GM12878 (cell line): ENCODE measurements at regions not wholly inside any gene's neighbourhood (a gene's known extent, or its start where the extent isn't known, plus 50 kb on each side); places are given as distances from the start of the nearest gene placed in this dataset.

Experiments used
- ATAC-seq: fragments of 200-7000 bp; cut with Tn5 transposase; 3 replicates; pipeline ENCODE4 v1.9.1; 2020; ENCODE audit warnings: mild to moderate bottlenecking, moderate library complexity
- BruUV-seq: library from RNA; stranded (reverse); fragments of 400-500 nt; replicated peaks from 2 replicates; lab custom pipeline; 2021; lab: Mats Ljungman, UMichigan
- CTCF ChIA-PET: fragments of 300-600 bp; sonication (Branson Sonifier 250); formaldehyde crosslinking; extraction: SDS; loops from one replicate; lab custom pipeline; 2021; ENCODE audit warnings: inconsistent platforms; lab: Yijun Ruan, JAX
- POLR2A ChIA-PET: fragments of 350-600 bp; formaldehyde crosslinking; extraction: SDS; loops from one replicate; lab custom pipeline; 2021; ENCODE audit warnings: inconsistent platforms; lab: Charles Lee
- RAD21 ChIA-PET: fragments of 300-600 bp; sonication (Branson Sonifier 250); formaldehyde crosslinking; loops from one replicate; lab custom pipeline; 2023; ENCODE audit warnings: antibody characterized with exemption; ENCODE audit not compliant: unreplicated experiment; lab: Charles Lee
- SMC1A ChIA-PET: fragments of 300-600 bp; sonication (Branson Sonifier 250); formaldehyde crosslinking; loops from one replicate; lab custom pipeline; 2023; ENCODE audit not compliant: unreplicated experiment, uncharacterized antibody; lab: Charles Lee
- DNase-seq: peaks from one replicate; pipeline ENCODE4 v3.0.0-alpha.2; 2011; ENCODE audit warnings: low read depth, low spot score
- FAIRE-seq: peaks from 3 replicates; lab custom pipeline; 2011; peaks lifted over from hg19 to GRCh38; lab: Jason Lieb, UNC
- H2AFZ ChIP-seq: 2 replicates; pipeline ENCODE4 v1.6.0; 2011; ENCODE audit warnings: low read depth, low read length, control low read depth; ENCODE audit not compliant: control insufficient read depth
- H3K27ac ChIP-seq: 2 replicates; pipeline ENCODE4 v1.5.1; 2011; ENCODE audit warnings: control low read depth; ENCODE audit not compliant: control insufficient read depth, insufficient read depth
- H3K27me3 ChIP-seq, 2 experiments: replicated peaks in 1 of 2; 2 replicates each; pipeline versions ENCODE4 v1.6.0 to v1.6.1; 2011; ENCODE audit warnings: low read length in 1 of 2; ENCODE audit not compliant: control insufficient read depth in 2 of 2, insufficient read depth in 2 of 2
- H3K36me3 ChIP-seq, 2 experiments: 2 replicates each; pipeline ENCODE4 v1.5.1; 2011; ENCODE audit warnings: low read length in 1 of 2; ENCODE audit not compliant: control insufficient read depth in 2 of 2, insufficient read depth in 2 of 2
- H3K4me1 ChIP-seq: 2 replicates; pipeline ENCODE4 v1.6.1; 2011; ENCODE audit warnings: mild to moderate bottlenecking, low read length, moderate library complexity, mixed read lengths; ENCODE audit not compliant: control insufficient read depth, insufficient read depth
- H3K4me2 ChIP-seq: 2 replicates; pipeline ENCODE4 v1.6.0; 2011; ENCODE audit warnings: control low read depth; ENCODE audit not compliant: control insufficient read depth, insufficient read depth
- H3K4me3 ChIP-seq: fragments of 200-600 bp; sonication (generic); 2 replicates; pipeline ENCODE4 v1.5.1; 2016
- H3K79me2 ChIP-seq: 2 replicates; pipeline ENCODE4 v1.6.0; 2011; ENCODE audit warnings: low read length; ENCODE audit not compliant: control insufficient read depth, insufficient read depth
- H3K9ac ChIP-seq: 2 replicates; pipeline ENCODE4 v1.8.0; 2011; ENCODE audit warnings: low read length, control low read depth, mixed read lengths; ENCODE audit not compliant: control insufficient read depth, insufficient read depth
- H3K9me3 ChIP-seq: replicated peaks from 3 replicates; pipeline ENCODE4 v1.5.1; 2011; ENCODE audit warnings: mild to moderate bottlenecking, low read length; ENCODE audit not compliant: control insufficient read depth, insufficient read depth
- H4K20me1 ChIP-seq: 2 replicates; pipeline ENCODE4 v1.6.0; 2011; ENCODE audit not compliant: control insufficient read depth, insufficient read depth
- ATF2 ChIP-seq: IDR thresholded peaks from 2 replicates; pipeline ENCODE4 v1.6.1; 2012; ENCODE audit warnings: low read length, inconsistent platforms
- CBX5 ChIP-seq: sonication (generic); IDR thresholded peaks from 2 replicates; pipeline ENCODE4 v1.6.1; 2016; ENCODE audit warnings: low read depth, moderate library complexity, mild to moderate bottlenecking, inconsistent platforms
- CREB1 ChIP-seq: IDR thresholded peaks from 2 replicates; pipeline ENCODE4 v1.6.1; 2012; ENCODE audit warnings: low read depth, mild to moderate bottlenecking, inconsistent platforms
- ELK1 ChIP-seq: IDR thresholded peaks from 2 replicates; pipeline ENCODE4 v1.6.1; 2012; ENCODE audit warnings: low read depth, low read length, improper control_type of control experiment
- FOXK2 ChIP-seq: fragments of 450-650 bp; IDR thresholded peaks from 2 replicates; pipeline ENCODE4 v1.6.1; 2017; ENCODE audit warnings: mild to moderate bottlenecking, moderate library complexity
- HDAC2 ChIP-seq: fragments of 200-600 bp; sonication (generic); IDR thresholded peaks from 2 replicates; pipeline ENCODE4 v1.6.1; 2017
- JUND ChIP-seq: IDR thresholded peaks from 2 replicates; pipeline ENCODE4 v1.6.1; 2012; ENCODE audit warnings: low read depth, mild to moderate bottlenecking, low read length, improper control_type of control experiment, moderate library complexity
- NBN ChIP-seq: fragments of 450-650 bp; IDR thresholded peaks from 2 replicates; pipeline ENCODE4 v1.6.1; 2016
- POLR2A ChIP-seq: IDR thresholded peaks from 2 replicates; pipeline ENCODE4 v1.6.1; 2011; ENCODE audit warnings: low read depth, mild to moderate bottlenecking, low read length
- RUNX3 ChIP-seq: IDR thresholded peaks from 2 replicates; pipeline ENCODE4 v1.6.1; 2012; ENCODE audit warnings: low read length, inconsistent platforms
- SMAD5 ChIP-seq: IDR thresholded peaks from 2 replicates; pipeline ENCODE4 v1.6.1; 2016; ENCODE audit warnings: antibody characterized with exemption, low read depth
- YBX1 ChIP-seq: fragments of 450-650 bp; IDR thresholded peaks from 2 replicates; pipeline ENCODE4 v1.6.1; 2016; ENCODE audit warnings: antibody characterized with exemption
- ZBTB40 ChIP-seq: fragments of 450-650 bp; IDR thresholded peaks from 2 replicates; pipeline ENCODE4 v1.6.1; 2016; ENCODE audit warnings: mild to moderate bottlenecking, moderate library complexity, borderline replicate concordance
- ZNF24 ChIP-seq: fragments of 450-650 bp; IDR thresholded peaks from 2 replicates; pipeline ENCODE4 v1.6.1; 2017; ENCODE audit warnings: antibody characterized with exemption, mild to moderate bottlenecking
- in situ Hi-C: fragments of 300-500 bp; cut with MboI; formaldehyde crosslinking; loops from 9 replicates; pipeline ENCODE4 v1.14.3; 2018; ENCODE audit warnings: mixed read lengths
- intact Hi-C: fragments of 100-400 bp; cut with micrococcal nuclease; formaldehyde crosslinking; loops from one replicate; pipeline ENCODE4 v1.14.2; 2022; ENCODE audit not compliant: unreplicated experiment
- TF ChIP-seq, protein P1 (sequence below): IDR thresholded peaks from 2 replicates; pipeline ENCODE4 v1.6.1; 2011; ENCODE audit warnings: borderline replicate concordance, low read depth, mild to moderate bottlenecking, moderate library complexity, mixed read lengths, low read length; ENCODE audit not compliant: insufficient read depth; ENCODE audit errors: extremely low read length

DNA sequence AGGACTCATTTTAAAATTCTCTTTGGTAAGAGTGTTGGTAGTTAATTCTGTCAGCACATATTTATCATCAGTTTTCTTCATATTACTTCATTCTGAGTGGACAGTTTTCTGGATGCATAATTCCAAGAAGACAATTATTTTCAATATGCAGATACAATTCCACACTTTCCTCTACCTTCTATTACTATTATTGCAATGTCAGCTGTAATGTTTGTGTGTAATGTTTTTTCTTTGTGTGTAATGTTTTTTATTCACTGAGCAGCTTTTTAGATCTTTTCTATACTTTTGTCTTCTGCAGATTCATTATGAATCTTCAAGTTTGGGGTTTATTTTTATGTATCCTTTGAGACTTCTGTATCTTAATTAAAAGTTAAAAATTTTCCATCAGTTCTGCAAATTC lies 264.0 kb upstream of the VRK2 start:
- in situ Hi-C loops (no loop called here), intact Hi-C loops (no loop called here)
- DNase-seq (no peak), ATAC-seq (no peak), FAIRE-seq (no peak)
- Histone ChIP-seq H3K9me3 (no peaks in the 10 kb centered on the region), H3K27ac (no peak overlapping the region), H3K4me2 (no peak overlapping the region), H3K79me2 (no peaks in the 10 kb centered on the region), H2AFZ (no peak overlapping the region), H3K9ac (no peak overlapping the region), H3K36me3 (no peaks in the 10 kb centered on the region), H3K4me3 (no peak overlapping the region), H4K20me1 (no peaks in the 10 kb centered on the region), H3K4me1 (no peaks in the 10 kb centered on the region), H3K27me3 (no peaks in the 10 kb centered on the region)
- RAD21 ChIA-PET = interaction anchor here (1.4 kb wide), 1 partner anchor 123 kb away, joined by 3 read pairs; no protein-coding TSS in a partner anchor
- SMC1A ChIA-PET = no interaction called here
- TF ChIP-seq ATF2 (no peak), RUNX3 (no peak), SMAD5 (no peak), POLR2A (no peak), ZNF24 (no peak), ZBTB40 (no peak), NBN (no peak), JUND (no peak), HDAC2 (no peak), ELK1 (no peak), YBX1 (no peak), CBX5 (no peak), CREB1 (no peak), FOXK2 (no peak)
- TF ChIP-seq, protein P1, sequence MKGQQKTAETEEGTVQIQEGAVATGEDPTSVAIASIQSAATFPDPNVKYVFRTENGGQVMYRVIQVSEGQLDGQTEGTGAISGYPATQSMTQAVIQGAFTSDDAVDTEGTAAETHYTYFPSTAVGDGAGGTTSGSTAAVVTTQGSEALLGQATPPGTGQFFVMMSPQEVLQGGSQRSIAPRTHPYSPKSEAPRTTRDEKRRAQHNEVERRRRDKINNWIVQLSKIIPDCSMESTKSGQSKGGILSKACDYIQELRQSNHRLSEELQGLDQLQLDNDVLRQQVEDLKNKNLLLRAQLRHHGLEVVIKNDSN = no peak
- CTCF ChIA-PET = interaction anchor here (1.6 kb wide), 1 partner anchor 22 kb away, joined by 3 read pairs; no protein-coding TSS in a partner anchor
- no TSS peak for BruUV-seq
- POLR2A ChIA-PET = no interaction called here
